A549 (cell line): ENCODE measurements at regions not wholly inside any gene's neighbourhood (a gene's known extent, or its start where the extent isn't known, plus 50 kb on each side); places are given as distances from the start of the nearest gene placed in this dataset.

ENCODE experiments used
- ELK1 ChIP-seq: fragments of 150-350 bp; IDR thresholded peaks from 2 replicates; pipeline ENCODE4 v1.6.1; 2014; ENCODE audit warnings: low read depth, mild to moderate bottlenecking, low read length
- EP300 ChIP-seq, 2 experiments: fragments of >200 bp; sonication (Bioruptor Twin); formaldehyde crosslinking; IDR thresholded peaks; 2 replicates in 1 of 2; 3 replicates in 1 of 2; pipeline ENCODE4 v1.6.1; 2016 to 2017
- ESRRA ChIP-seq: fragments of 150-350 bp; IDR thresholded peaks from 2 replicates; pipeline ENCODE4 v1.6.1; 2014; ENCODE audit warnings: mild to moderate bottlenecking, low read length, borderline replicate concordance
- POLR2A ChIP-seq: IDR thresholded peaks from 2 replicates; pipeline ENCODE4 v1.6.1; 2012; ENCODE audit warnings: mild to moderate bottlenecking, low read length
- USF2 ChIP-seq: fragments of 450-650 bp; IDR thresholded peaks from 2 replicates; pipeline ENCODE4 v1.6.1; 2014; ENCODE audit warnings: antibody characterized with exemption
- TF ChIP-seq, protein P1 (sequence below): fragments of 200-600 bp; sonication (generic); IDR thresholded peaks from 2 replicates; pipeline ENCODE4 v1.6.1; 2016; ENCODE audit warnings: antibody characterized with exemption, mild to moderate bottlenecking, moderate library complexity

- TF ChIP-seq ELK1 (no peak), EP300 (IDR thresholded peaks at IDR 0.05) (no peak), ESRRA (no peak), POLR2A (no peak), USF2 (no peak)
- TF ChIP-seq, protein P1, sequence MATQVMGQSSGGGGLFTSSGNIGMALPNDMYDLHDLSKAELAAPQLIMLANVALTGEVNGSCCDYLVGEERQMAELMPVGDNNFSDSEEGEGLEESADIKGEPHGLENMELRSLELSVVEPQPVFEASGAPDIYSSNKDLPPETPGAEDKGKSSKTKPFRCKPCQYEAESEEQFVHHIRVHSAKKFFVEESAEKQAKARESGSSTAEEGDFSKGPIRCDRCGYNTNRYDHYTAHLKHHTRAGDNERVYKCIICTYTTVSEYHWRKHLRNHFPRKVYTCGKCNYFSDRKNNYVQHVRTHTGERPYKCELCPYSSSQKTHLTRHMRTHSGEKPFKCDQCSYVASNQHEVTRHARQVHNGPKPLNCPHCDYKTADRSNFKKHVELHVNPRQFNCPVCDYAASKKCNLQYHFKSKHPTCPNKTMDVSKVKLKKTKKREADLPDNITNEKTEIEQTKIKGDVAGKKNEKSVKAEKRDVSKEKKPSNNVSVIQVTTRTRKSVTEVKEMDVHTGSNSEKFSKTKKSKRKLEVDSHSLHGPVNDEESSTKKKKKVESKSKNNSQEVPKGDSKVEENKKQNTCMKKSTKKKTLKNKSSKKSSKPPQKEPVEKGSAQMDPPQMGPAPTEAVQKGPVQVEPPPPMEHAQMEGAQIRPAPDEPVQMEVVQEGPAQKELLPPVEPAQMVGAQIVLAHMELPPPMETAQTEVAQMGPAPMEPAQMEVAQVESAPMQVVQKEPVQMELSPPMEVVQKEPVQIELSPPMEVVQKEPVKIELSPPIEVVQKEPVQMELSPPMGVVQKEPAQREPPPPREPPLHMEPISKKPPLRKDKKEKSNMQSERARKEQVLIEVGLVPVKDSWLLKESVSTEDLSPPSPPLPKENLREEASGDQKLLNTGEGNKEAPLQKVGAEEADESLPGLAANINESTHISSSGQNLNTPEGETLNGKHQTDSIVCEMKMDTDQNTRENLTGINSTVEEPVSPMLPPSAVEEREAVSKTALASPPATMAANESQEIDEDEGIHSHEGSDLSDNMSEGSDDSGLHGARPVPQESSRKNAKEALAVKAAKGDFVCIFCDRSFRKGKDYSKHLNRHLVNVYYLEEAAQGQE = no peak
Observed at GRCh38 chr2:200109421-200109820, 154.0 kb downstream of the MAIP1 start.
